HepG2 (cell line): ENCODE measurements at regions not wholly inside any gene's neighbourhood (a gene's known extent, or its start where the extent isn't known, plus 50 kb on each side); places are given as distances from the start of the nearest gene placed in this dataset.

Experiments
- KDM5B ChIP-seq: sonication (generic); formaldehyde crosslinking; IDR thresholded peaks from 2 replicates; pipeline ENCODE4 v1.4.0; 2020; ENCODE audit warnings: missing genetic modification reagents, mild to moderate bottlenecking, borderline replicate concordance
- MYNN ChIP-seq: sonication (generic); formaldehyde crosslinking; IDR thresholded peaks from 2 replicates; pipeline ENCODE4 v1.4.0; 2020; ENCODE audit warnings: mild to moderate bottlenecking, low read depth, missing genetic modification reagents
- YEATS4 ChIP-seq: sonication (generic); formaldehyde crosslinking; IDR thresholded peaks from 2 replicates; pipeline ENCODE4 v1.4.0; 2020; ENCODE audit warnings: missing genetic modification reagents, borderline replicate concordance
- TF ChIP-seq, protein P1 (sequence below): sonication (generic); formaldehyde crosslinking; IDR thresholded peaks from 2 replicates; pipeline ENCODE4 v1.8.1; 2023; ENCODE audit warnings: mild to moderate bottlenecking, inconsistent platforms, moderate library complexity, missing genetic modification reagents, borderline replicate concordance

- TF ChIP-seq YEATS4 (CRISPR knock-in tag) = no peak
- no peak for TF ChIP-seq MYNN (CRISPR knock-in tag)
- TF ChIP-seq, protein P1, sequence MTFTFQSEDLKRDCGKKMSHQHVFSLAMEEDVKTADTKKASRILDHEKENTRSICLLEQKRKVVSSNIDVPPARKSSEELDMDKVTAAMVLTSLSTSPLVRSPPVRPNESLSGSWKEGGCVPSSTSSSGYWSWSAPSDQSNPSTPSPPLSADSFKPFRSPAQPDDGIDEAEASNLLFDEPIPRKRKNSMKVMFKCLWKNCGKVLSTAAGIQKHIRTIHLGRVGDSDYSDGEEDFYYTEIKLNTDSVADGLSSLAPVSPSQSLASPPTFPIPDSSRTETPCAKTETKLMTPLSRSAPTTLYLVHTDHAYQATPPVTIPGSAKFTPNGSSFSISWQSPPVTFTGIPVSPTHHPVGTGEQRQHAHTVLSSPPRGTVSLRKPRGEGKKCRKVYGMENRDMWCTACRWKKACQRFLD = no peak
- no peak for TF ChIP-seq KDM5B
Measured at GRCh38 chr2:208781166-208781565, 374.6 kb downstream of the PTH2R start.
